Hepatic stellate cell (primary cell): ENCODE measurements at regions not wholly inside any gene's neighbourhood (a gene's known extent, or its start where the extent isn't known, plus 50 kb on each side); places are given as distances from the start of the nearest gene placed in this dataset.

Source experiments
- DNase-seq: peaks from one replicate; pipeline ENCODE4 v3.0.0; 2011; ENCODE audit warnings: low spot score

GRCh38 chr17:77307479-77308198 is 166.9 kb downstream of the SEC14L1 start:
- no peak for DNase-seq

- peak; percentile 95 for DNase-seq
Observed at GRCh38 chr17:77308861-77309726, 168.3 kb downstream of the SEC14L1 start.

GRCh38 chr17:77310336-77310735 is 169.6 kb downstream of the SEC14L1 start:
- DNase-seq = no peak

GRCh38 chr17:77311371-77311981 is 170.7 kb downstream of the SEC14L1 start:
- no peak for DNase-seq

GRCh38 chr17:77312061-77312701 is 171.4 kb downstream of the SEC14L1 start:
- no peak for DNase-seq

- DNase-seq = peak; percentile 95
Observed at GRCh38 chr17:77312786-77313599, 172.2 kb downstream of the SEC14L1 start.

GRCh38 chr17:77313831-77314230 is 173.1 kb downstream of the SEC14L1 start:
- DNase-seq = no peak

- DNase-seq = no peak
Observed at GRCh38 chr17:77314601-77315000, 173.8 kb downstream of the SEC14L1 start.

- no peak for DNase-seq
Observed at GRCh38 chr17:77315010-77315409, 174.2 kb downstream of the SEC14L1 start.

GRCh38 chr17:77315551-77316190 is 174.9 kb downstream of the SEC14L1 start:
- no peak for DNase-seq

- no peak for DNase-seq
Observed at GRCh38 chr17:77316191-77316641, 175.4 kb downstream of the SEC14L1 start.

GRCh38 chr17:77316651-77317050 is 175.9 kb downstream of the SEC14L1 start:
- DNase-seq = no peak

- no peak for DNase-seq
Observed at GRCh38 chr17:77317091-77317750, 176.5 kb downstream of the SEC14L1 start.

- DNase-seq = no peak
Observed at GRCh38 chr17:77318021-77318420, 177.3 kb downstream of the SEC14L1 start.

- peak; percentile 58 for DNase-seq
Observed at GRCh38 chr17:77318491-77319210, 177.9 kb downstream of the SEC14L1 start.

GRCh38 chr17:77319211-77320043 is 178.7 kb downstream of the SEC14L1 start:
- DNase-seq = peak; percentile 93

GRCh38 chr17:77320044-77320440 is 179.3 kb downstream of the SEC14L1 start:
- no peak for DNase-seq

GRCh38 chr17:77320485-77321256 is 179.9 kb downstream of the SEC14L1 start:
- DNase-seq = peak; percentile 50
